Gastroesophageal sphincter (tissue), 3 donors: ENCODE measurements at regions not wholly inside any gene's neighbourhood (a gene's known extent, or its start where the extent isn't known, plus 50 kb on each side); places are given as distances from the start of the nearest gene placed in this dataset.

Experiments used
- CTCF ChIP-seq, 4 experiments: fragments of 200-600 bp in 2 of 4; fragments of 450-650 bp in 2 of 4; sonication (generic) in 1 of 4; IDR thresholded peaks; one replicate each; pipeline ENCODE4 v1.5.1; 2017 to 2019; ENCODE audit warnings: antibody characterized with exemption in 4 of 4, mild to moderate bottlenecking in 2 of 4, moderate library complexity in 2 of 4
- EP300 ChIP-seq: sonication (generic); formaldehyde crosslinking; IDR thresholded peaks from one replicate; pipeline ENCODE4 v1.6.1; 2017; ENCODE audit warnings: antibody characterized with exemption, mild to moderate bottlenecking
- POLR2AphosphoS5 ChIP-seq: sonication (generic); formaldehyde crosslinking; IDR thresholded peaks from one replicate; pipeline ENCODE4 v1.6.1; 2017; ENCODE audit warnings: antibody characterized with exemption

GRCh38 chr5:3411363-3411762 lies 184.3 kb upstream of the IRX1 start:
- no peak for TF ChIP-seq CTCF (IDR thresholded peaks at IDR 0.05)
- TF ChIP-seq EP300 = no peak
- no peak for TF ChIP-seq POLR2AphosphoS5
